Fibroblast of the aortic adventitia (primary cell): ENCODE measurements at regions not wholly inside any gene's neighbourhood (a gene's known extent, or its start where the extent isn't known, plus 50 kb on each side); places are given as distances from the start of the nearest gene placed in this dataset.
"Not testable (repeated sequence)": the region's sequence is repeated elsewhere in the genome, so short reads cannot be mapped to it uniquely, and the experiment has no call there.

Source experiments
- DNase-seq: peaks from one replicate; pipeline ENCODE4 v3.0.0-alpha.2; 2010; ENCODE audit warnings: low read depth
- H3K4me3 ChIP-seq: 2 replicates; pipeline ENCODE4 v1.5.1; 2011; ENCODE audit warnings: low read depth, mild to moderate bottlenecking, control low read depth, low read length, moderate library complexity
- CTCF ChIP-seq: IDR thresholded peaks from 2 replicates; pipeline ENCODE4 v1.5.1; 2011; ENCODE audit warnings: mild to moderate bottlenecking, low read length, control low read depth, inconsistent platforms; ENCODE audit not compliant: insufficient read depth

- no peak for TF ChIP-seq CTCF
- no peak overlapping the region for H3K4me3 ChIP-seq
- DNase-seq = no peak
Observed at GRCh38 chr6:66995669-66996068, 1288.6 kb upstream of the EYS start.

- not testable (repeated sequence) for H3K4me3 ChIP-seq, DNase-seq
Observed at GRCh38 chr6:66993708-66994107, 1286.7 kb upstream of the EYS start.

- TF ChIP-seq CTCF = no peak
- no peak overlapping the region for H3K4me3 ChIP-seq
- DNase-seq = no peak
Observed at GRCh38 chr6:66993272-66993671, 1286.2 kb upstream of the EYS start.

- TF ChIP-seq CTCF = no peak
- DNase-seq = no peak
Observed at GRCh38 chr6:66992660-66993059, 1285.6 kb upstream of the EYS start.

GRCh38 chr6:66986940-66987339, 1279.9 kb upstream of the EYS start:
- DNase-seq = no peak
- no peak overlapping the region for H3K4me3 ChIP-seq
- no peak for TF ChIP-seq CTCF

More at GRCh38 chr6:66992660-66993059, 1285.6 kb upstream of the EYS start:
- H3K4me3 ChIP-seq = no peak overlapping the region

GRCh38 chr6:66985816-66986215, 1278.8 kb upstream of the EYS start:
- TF ChIP-seq CTCF = no peak
- no peak for DNase-seq
- H3K4me3 ChIP-seq = no peak overlapping the region

- TF ChIP-seq CTCF = no peak
- H3K4me3 ChIP-seq = no peak overlapping the region
- DNase-seq = no peak
Observed at GRCh38 chr6:66970373-66970772, 1263.3 kb upstream of the EYS start.
